ELR (cell line): ENCODE measurements at regions not wholly inside any gene's neighbourhood (a gene's known extent, or its start where the extent isn't known, plus 50 kb on each side); places are given as distances from the start of the nearest gene placed in this dataset.

Source experiments
- DNase-seq: peaks from one replicate; pipeline ENCODE4 v3.0.0-alpha.2; 2015; ENCODE audit warnings: low read depth

- no peak for DNase-seq
Observed at GRCh38 chr11:127226380-127226779, 225.8 kb upstream of the KIRREL3 start.

- no peak for DNase-seq
Observed at GRCh38 chr11:127225619-127226018, 225.0 kb upstream of the KIRREL3 start.

- DNase-seq = no peak
Observed at GRCh38 chr11:127224276-127224675, 223.7 kb upstream of the KIRREL3 start.

GRCh38 chr11:127223633-127224032 lies 223.1 kb upstream of the KIRREL3 start:
- no peak for DNase-seq

GRCh38 chr11:127223026-127223425 lies 222.5 kb upstream of the KIRREL3 start:
- DNase-seq = no peak

- no peak for DNase-seq
Observed at GRCh38 chr11:127219704-127220103, 219.1 kb upstream of the KIRREL3 start.

- DNase-seq = no peak
Observed at GRCh38 chr11:127218275-127218608, 217.7 kb upstream of the KIRREL3 start.

- DNase-seq = no peak
Observed at GRCh38 chr11:127217452-127218274, 217.1 kb upstream of the KIRREL3 start.

- no peak for DNase-seq
Observed at GRCh38 chr11:127205688-127206217, 205.2 kb upstream of the KIRREL3 start.

- no peak for DNase-seq
Observed at GRCh38 chr11:127203490-127203889, 202.9 kb upstream of the KIRREL3 start.

- DNase-seq = no peak
Observed at GRCh38 chr11:127202105-127202504, 201.5 kb upstream of the KIRREL3 start.

GRCh38 chr11:127199306-127199801 lies 198.8 kb upstream of the KIRREL3 start:
- no peak for DNase-seq

GRCh38 chr11:127195501-127196120 lies 195.0 kb upstream of the KIRREL3 start:
- no peak for DNase-seq

GRCh38 chr11:127194521-127194920 lies 194.0 kb upstream of the KIRREL3 start:
- DNase-seq = no peak

- no peak for DNase-seq
Observed at GRCh38 chr11:127193950-127194349, 193.4 kb upstream of the KIRREL3 start.

GRCh38 chr11:127191689-127192088 lies 191.1 kb upstream of the KIRREL3 start:
- DNase-seq = no peak

- no peak for DNase-seq
Observed at GRCh38 chr11:127191261-127191660, 190.7 kb upstream of the KIRREL3 start.

- DNase-seq = no peak
Observed at GRCh38 chr11:127182586-127183203, 182.1 kb upstream of the KIRREL3 start.

- no peak for DNase-seq
Observed at GRCh38 chr11:127157225-127157624, 156.7 kb upstream of the KIRREL3 start.

- DNase-seq = no peak
Observed at GRCh38 chr11:127149410-127149809, 148.8 kb upstream of the KIRREL3 start.

GRCh38 chr11:127143251-127143650 lies 142.7 kb upstream of the KIRREL3 start:
- DNase-seq = no peak

GRCh38 chr11:127138613-127139012 lies 138.0 kb upstream of the KIRREL3 start:
- no peak for DNase-seq

GRCh38 chr11:127137771-127138280 lies 137.3 kb upstream of the KIRREL3 start:
- DNase-seq = no peak
